HG03135 (cell line): ENCODE measurements at regions not wholly inside any gene's neighbourhood (a gene's known extent, or its start where the extent isn't known, plus 50 kb on each side); places are given as distances from the start of the nearest gene placed in this dataset.
"Not testable (repeated sequence)": the region's sequence is repeated elsewhere in the genome, so short reads cannot be mapped to it uniquely, and the experiment has no call there.

Source experiments
- ATAC-seq: cut with Tn5 transposase; IDR thresholded peaks from one replicate; pipeline ENCODE4 v1.9.1; 2021; ENCODE audit warnings: mild to moderate bottlenecking, moderate library complexity; ENCODE audit not compliant: unreplicated experiment

GRCh38 chr12:9379023-9379742 is 171.0 kb upstream of the PZP start:
- no peak for ATAC-seq

DNA sequence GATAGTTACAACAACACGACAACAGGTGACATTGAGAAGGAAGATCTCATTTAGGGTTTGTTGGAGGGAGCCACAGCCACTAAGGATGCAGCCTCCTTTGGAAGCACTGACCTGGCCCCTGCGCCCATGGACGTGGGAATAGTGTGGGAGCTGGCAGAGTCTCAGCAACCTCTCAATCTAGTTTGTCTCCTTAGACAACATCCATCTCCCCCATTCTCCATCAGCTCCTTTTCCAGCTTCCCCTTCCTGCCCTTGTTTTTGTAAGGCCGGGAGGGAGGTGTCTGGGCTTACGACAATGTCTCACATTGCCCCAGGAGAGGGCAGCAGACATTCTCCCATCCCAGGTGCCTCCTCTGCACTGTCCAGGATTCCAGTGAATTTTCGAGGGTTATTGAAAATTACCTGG is 170.2 kb upstream of the PZP start:
- ATAC-seq, result no peak

DNA sequence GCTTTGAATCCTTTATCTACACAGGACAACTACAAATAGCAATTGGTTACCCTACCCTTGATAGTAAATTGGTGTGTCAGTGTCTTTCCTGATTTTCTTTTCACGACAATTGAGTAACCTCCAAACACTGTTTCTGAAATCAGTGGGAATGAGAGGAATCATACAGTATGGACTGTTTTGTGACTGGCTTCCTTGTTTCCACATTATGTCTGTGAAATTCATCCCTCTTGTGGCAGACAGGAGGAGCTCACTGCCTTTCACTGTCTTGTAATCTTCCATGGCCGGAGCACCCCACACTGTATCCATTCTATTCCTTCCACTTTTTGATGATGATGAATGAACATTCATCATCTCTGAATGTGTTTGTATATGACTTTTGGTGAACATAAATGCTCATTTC is 164.0 kb upstream of the PZP start:
- ATAC-seq, result no peak

- no peak for ATAC-seq
Measured at GRCh38 chr12:9367828-9368227, 159.6 kb upstream of the PZP start.

DNA sequence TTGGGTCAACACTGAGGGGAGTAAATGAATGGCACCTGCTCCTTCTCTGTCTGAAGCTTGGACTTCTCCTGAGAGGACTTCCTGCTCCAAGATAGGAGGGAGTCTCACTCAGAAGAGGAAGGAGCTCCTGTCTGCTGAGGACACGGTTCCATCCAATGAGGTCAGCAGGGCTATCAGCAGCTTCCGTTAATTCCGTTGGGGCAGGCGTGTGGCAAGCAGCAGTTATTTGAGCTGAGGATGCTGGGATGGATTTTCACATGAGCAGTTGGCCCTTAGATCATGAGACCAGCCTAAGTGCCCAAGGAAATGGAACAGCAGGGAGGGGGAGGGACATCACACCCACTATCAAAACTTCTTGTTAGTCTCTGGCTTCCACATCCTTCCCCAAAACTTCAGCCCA is 159.0 kb upstream of the PZP start:
- no peak for ATAC-seq

DNA sequence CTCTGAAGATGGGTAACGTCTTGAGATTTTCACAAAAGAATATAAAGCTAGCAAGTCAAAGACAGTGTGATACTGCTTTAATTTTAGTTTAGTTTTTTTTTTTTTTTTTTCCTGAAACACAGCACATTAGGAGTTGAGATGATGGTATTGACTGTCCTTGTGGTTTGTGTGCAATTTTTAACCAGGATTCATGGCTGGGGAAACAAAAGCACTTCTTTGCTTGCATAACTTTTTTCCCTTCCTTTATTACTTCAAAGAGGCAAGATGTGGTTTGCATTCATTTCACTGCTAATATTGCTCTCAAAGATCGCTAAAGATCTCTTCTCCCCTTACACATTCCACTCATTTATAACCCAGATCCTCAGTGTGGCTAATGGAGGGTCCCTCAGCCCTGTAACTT is 157.1 kb upstream of the PZP start:
- ATAC-seq, result no peak

GRCh38 chr12:9364224-9365176 is 156.3 kb upstream of the PZP start:
- peak; percentile 90 for ATAC-seq

DNA sequence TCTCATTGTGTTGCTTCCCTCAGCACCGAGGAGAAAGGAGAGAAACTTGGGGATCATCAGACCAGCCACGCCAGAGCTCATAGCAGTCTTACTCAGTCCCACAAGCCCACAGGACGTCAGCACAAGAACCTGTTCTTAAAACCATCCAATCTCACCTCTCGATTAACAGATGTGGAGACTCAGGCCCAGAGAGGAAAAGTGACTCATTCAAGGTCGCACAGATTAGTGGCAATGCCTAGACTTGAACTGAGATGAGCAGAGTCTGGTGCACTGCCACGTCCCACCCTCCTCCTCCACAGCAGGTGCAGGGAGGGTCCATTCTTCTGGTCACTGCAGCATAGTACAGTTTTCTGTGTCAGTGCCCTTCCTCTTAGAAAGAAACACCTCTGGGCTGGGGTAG is 154.9 kb upstream of the PZP start:
- ATAC-seq, result no peak

GRCh38 chr12:9361879-9362326 is 153.7 kb upstream of the PZP start:
- ATAC-seq, result no peak

- not testable (repeated sequence) for ATAC-seq
Measured at GRCh38 chr12:9354009-9354754, 146.0 kb upstream of the PZP start.

GRCh38 chr12:9351136-9351535 is 142.9 kb upstream of the PZP start:
- no peak for ATAC-seq

GRCh38 chr12:9349888-9350885 is 142.0 kb upstream of the PZP start:
- no peak for ATAC-seq

DNA sequence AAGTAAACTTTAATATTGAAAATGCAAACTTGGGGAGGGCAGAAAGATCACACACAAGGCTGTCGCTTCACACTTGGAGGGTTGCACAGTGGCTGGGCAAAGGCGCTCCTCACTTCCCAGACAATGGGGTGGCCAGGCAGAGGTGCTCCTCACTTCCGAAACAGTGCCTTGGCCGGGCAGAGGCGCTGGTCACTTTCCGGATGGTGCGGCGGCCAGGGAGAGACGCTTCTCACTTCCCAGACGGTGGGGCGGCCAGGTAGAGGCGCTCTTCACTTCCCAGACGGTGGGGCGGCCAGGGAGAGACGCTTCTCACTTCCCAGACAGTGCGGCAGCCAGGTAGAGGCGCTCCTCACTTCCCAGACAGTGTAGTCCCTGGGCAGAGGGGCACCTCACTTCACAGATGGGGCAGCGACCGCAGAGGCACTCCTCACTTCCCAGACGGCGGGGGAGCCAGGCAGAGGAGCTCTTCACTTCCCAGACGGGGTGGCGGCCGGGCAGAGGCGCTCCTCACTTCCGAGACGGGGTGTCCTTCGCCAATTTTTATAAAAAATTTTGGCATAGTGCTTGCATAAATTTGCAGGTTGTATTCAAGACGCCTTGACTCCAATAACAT is 140.8 kb upstream of the PZP start:
- ATAC-seq, result no peak

DNA sequence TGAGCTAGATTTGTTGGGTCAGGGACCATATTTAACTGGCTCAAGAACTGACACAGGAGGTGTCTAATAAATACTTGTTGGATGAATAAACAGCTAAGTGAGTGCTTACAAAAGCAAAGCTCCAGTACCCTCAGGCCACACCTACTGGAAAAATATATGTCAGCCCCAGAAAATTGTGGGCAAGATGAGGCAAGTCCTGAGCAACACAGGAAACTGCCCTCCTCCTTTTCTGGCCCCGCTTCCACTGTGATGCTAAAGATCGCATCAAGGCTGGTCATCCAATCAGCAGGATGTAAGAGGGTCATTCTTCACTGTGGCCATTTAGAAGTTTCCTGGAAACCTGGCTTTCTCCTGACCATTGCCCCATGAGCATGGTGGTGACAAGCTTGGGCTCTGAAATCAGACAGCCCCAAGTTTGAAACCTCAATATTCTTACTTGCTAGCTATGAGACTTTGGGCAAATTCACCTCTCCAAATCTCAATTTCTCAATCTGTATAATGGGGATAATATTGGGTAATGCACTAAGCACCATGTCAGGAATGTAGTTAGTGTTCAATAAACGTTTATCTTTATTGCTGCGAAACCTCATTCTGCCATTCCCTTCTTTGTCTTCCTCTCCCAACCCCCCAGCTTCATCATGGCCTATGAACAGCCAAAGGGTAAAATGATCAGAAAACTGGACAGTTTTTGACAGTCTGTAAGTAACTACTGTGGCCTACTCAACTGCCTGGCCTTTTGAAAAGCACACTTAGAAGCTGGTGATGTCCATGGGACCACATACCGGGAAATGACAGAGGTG is 139.3 kb upstream of the PZP start:
- ATAC-seq, result no peak

GRCh38 chr12:9346866-9347327 is 138.7 kb upstream of the PZP start:
- ATAC-seq, result no peak

DNA sequence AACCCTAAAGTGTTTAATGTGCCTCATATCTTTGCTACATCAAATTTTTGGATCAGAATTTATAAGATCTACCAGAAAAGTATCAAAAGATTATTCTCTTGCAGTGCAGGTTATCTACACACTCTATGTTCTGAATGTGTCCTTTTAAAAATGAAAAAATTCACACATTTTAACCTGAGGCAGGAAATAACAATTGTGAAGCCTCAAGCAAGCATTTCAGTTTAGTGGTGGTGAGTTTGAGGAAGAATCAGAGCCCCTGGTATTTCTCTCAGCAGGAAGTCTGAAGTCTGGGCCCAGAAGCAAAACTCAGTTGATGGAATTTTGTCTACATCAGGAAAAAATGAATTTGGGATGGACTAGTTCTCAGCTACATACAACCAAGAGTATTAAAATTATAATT is 137.0 kb upstream of the PZP start:
- no peak for ATAC-seq

DNA sequence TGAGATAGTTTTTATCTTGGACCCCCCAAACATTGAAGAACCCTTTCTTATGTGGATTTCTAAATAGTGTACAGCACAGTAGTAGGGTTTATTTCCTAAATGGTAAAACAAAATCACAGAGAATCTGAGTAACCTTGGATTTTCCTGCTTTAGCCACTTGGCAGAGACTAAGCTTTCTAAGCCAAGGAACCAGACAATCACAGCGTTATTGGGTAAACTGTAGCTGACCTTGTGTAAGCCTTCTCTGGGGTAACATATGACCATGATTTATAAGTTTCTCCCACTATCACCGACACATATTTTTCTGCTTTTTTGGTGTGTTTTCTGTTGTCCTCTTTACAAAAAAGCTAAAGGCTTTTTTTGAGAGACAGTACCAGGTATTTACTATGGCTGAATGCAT is 136.3 kb upstream of the PZP start:
- ATAC-seq, result no peak

DNA sequence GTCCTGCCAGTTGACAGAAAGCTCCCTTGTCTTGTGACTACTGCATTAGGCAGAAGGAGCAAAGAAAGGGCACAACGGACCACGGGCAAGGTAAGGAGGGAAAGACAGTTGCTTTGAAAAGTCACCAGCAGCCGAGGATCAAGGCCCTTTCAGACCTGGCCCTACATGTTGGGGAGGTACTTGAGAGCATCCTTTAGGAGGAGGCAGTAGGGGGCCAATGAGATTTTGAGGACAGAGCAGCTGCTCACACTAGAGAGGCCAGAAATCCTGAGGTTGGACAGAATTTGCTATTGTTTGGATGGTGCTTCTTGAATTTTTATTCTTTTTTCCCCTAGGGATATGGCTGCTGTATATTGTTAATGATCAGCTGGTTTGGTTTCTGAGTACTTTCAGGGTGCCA is 135.5 kb upstream of the PZP start:
- ATAC-seq, result no peak
